Heart left ventricle (tissue), 13 donors: ENCODE measurements at regions not wholly inside any gene's neighbourhood (a gene's known extent, or its start where the extent isn't known, plus 50 kb on each side); places are given as distances from the start of the nearest gene placed in this dataset.

ENCODE experiments used
- CTCF ChIP-seq, 12 donors: fragments of 200-600 bp; sonication (generic) in 4 of 12; IDR thresholded peaks; one replicate each; pipeline versions ENCODE4 v1.5.0 to v1.8.0; 2018 to 2022; ENCODE audit warnings: antibody characterized with exemption in 12 of 12, mild to moderate bottlenecking in 5 of 12
- POLR2A ChIP-seq, 2 donors: fragments of 450-650 bp; IDR thresholded peaks; one replicate each; pipeline ENCODE4 v1.6.1; 2017; ENCODE audit warnings: antibody characterized with exemption in 2 of 2, mild to moderate bottlenecking in 2 of 2, moderate library complexity in 2 of 2
- donor health status: ischemic (EF 13 %, LVEDD 7.1; RV severe dilation, severe dysfunction).
- donor health status: DM: no; HTN: yes; CAD: no.
- donor health status: DM: no; HTN: no; CAD: no.
- donor health status: ischemic (EF 25% LVEDD 6.9; RV normal size, moderate dysfunction).
- donor health status: ischemic (EF 25% LVEDD 5.7; RV mildly dilated, moderate dysfunction).
- donor health status: ischemic (EF 35%, LVEDD 5.7; RV mildly dilated, moderate dysfunction).
- donor health status: nonischemic (EF 11% LVEDD 7.7; RV severe dilation, severe dysfunction).
- donor health status: DM: yes; HTN: yes; CAD: no.
- donor health status: PGD.
- donor health status: ischemic (EF 29% LVEDD 5.4; RV normal size, mild dysfunction).
- donor health status: nonischemic (EF 23%, LVEDD 6.1; RV moderate dilation, normal function).

- TF ChIP-seq CTCF (IDR thresholded peaks at IDR 0.05) (no peak), POLR2A (IDR thresholded peaks at IDR 0.05) (no peak)
Observed at GRCh38 chr2:183490489-183490888, 366.2 kb downstream of the NUP35 start.
